SK-N-SH (cell line): ENCODE measurements at regions not wholly inside any gene's neighbourhood (a gene's known extent, or its start where the extent isn't known, plus 50 kb on each side); places are given as distances from the start of the nearest gene placed in this dataset.

Source experiments
- CTCF ChIP-seq: fragments of 200-600 bp; sonication (generic); IDR thresholded peaks from 2 replicates; pipeline ENCODE4 v1.6.1; 2017; ENCODE audit warnings: antibody characterized with exemption, mild to moderate bottlenecking, moderate library complexity
- ELF1 ChIP-seq: IDR thresholded peaks from 2 replicates; pipeline ENCODE4 v1.4.0; 2012
- NFIC ChIP-seq: IDR thresholded peaks from 2 replicates; pipeline ENCODE4 v1.4.0; 2012; ENCODE audit warnings: borderline replicate concordance
- POLR2AphosphoS5 ChIP-seq: IDR thresholded peaks from 2 replicates; pipeline ENCODE4 v1.6.1; 2012; ENCODE audit warnings: low read depth, low read length
- REST ChIP-seq: IDR thresholded peaks from 2 replicates; pipeline ENCODE4 v1.6.1; 2012; ENCODE audit warnings: mild to moderate bottlenecking, low read depth, low read length, moderate library complexity

GRCh38 chr1:34696230-34696629 lies 58.6 kb upstream of the GJB5 start:
- TF ChIP-seq POLR2AphosphoS5 (no peak), CTCF (no peak), NFIC (no peak), REST (no peak), ELF1 (no peak)
